GM23338 (cell line): ENCODE measurements at regions not wholly inside any gene's neighbourhood (a gene's known extent, or its start where the extent isn't known, plus 50 kb on each side); places are given as distances from the start of the nearest gene placed in this dataset.

Experiments
- ATAC-seq: fragments of 200-7000 bp; cut with Tn5 transposase; 3 replicates; pipeline ENCODE4 v1.9.1; 2020
- DNase-seq: peaks from one replicate; pipeline ENCODE4 v3.0.0-alpha.2; 2015; ENCODE audit warnings: low spot score
- H2AFZ ChIP-seq: fragments of 200-600 bp; sonication (generic); 2 replicates; pipeline ENCODE4 v1.8.0; 2016; ENCODE audit warnings: antibody characterized with exemption, mild to moderate bottlenecking, moderate library complexity
- H3F3A ChIP-seq: fragments of 200-600 bp; sonication (generic); replicated peaks from 2 replicates; pipeline ENCODE4 v1.8.0; 2017; ENCODE audit warnings: antibody characterized with exemption, mixed run types, low read depth
- H3K27ac ChIP-seq: fragments of 200-600 bp; sonication (generic); 2 replicates; pipeline ENCODE4 v1.6.1; 2016; ENCODE audit warnings: low read depth
- H3K27me3 ChIP-seq: fragments of 200-600 bp; sonication (generic); 2 replicates; pipeline ENCODE4 v1.8.0; 2016; ENCODE audit warnings: mild to moderate bottlenecking, mixed run types, moderate library complexity; ENCODE audit not compliant: insufficient read depth
- H3K36me3 ChIP-seq: fragments of 200-600 bp; sonication (generic); 2 replicates; pipeline ENCODE4 v1.8.0; 2016; ENCODE audit warnings: mild to moderate bottlenecking; ENCODE audit not compliant: insufficient read depth
- H3K4me1 ChIP-seq: fragments of 200-600 bp; sonication (generic); 2 replicates; pipeline ENCODE4 v1.8.0; 2016; ENCODE audit warnings: mild to moderate bottlenecking, moderate library complexity; ENCODE audit not compliant: insufficient read depth
- H3K4me2 ChIP-seq: fragments of 200-600 bp; sonication (generic); 2 replicates; pipeline ENCODE4 v1.7.1; 2017; ENCODE audit warnings: mixed run types
- H3K4me3 ChIP-seq: fragments of 200-600 bp; sonication (generic); 2 replicates; pipeline ENCODE4 v1.6.1; 2016; ENCODE audit warnings: mixed run types
- H3K79me2 ChIP-seq: fragments of 200-600 bp; sonication (generic); replicated peaks from 2 replicates; pipeline ENCODE4 v1.8.0; 2017; ENCODE audit warnings: mild to moderate bottlenecking; ENCODE audit not compliant: insufficient read depth
- H3K9me2 ChIP-seq: fragments of 200-600 bp; sonication (generic); 2 replicates; pipeline ENCODE4 v1.8.0; 2017; ENCODE audit not compliant: insufficient read depth
- H4K20me1 ChIP-seq: fragments of 200-600 bp; sonication (generic); replicated peaks from 2 replicates; pipeline ENCODE4 v1.8.0; 2017; ENCODE audit warnings: mild to moderate bottlenecking; ENCODE audit not compliant: insufficient read depth
- H3K27ac Mint-ChIP-seq: 2 replicates; pipeline ENCODE4 v1.8.0; 2020; ENCODE audit warnings: inconsistent platforms, mild to moderate bottlenecking, moderate library complexity, mixed read lengths
- H3K27me3 Mint-ChIP-seq: 3 replicates; pipeline ENCODE4 v1.8.0; 2022; ENCODE audit warnings: low read depth, mild to moderate bottlenecking, moderate library complexity, mixed read lengths, inconsistent platforms; ENCODE audit not compliant: insufficient read depth, poor library complexity
- H3K36me3 Mint-ChIP-seq: 3 replicates; pipeline ENCODE4 v1.8.0; 2021; ENCODE audit warnings: low read depth, mild to moderate bottlenecking, inconsistent platforms, moderate library complexity, mixed read lengths
- H3K4me1 Mint-ChIP-seq: 3 replicates; pipeline ENCODE4 v1.8.0; 2020; ENCODE audit warnings: mild to moderate bottlenecking, inconsistent platforms, mixed read lengths
- H3K4me3 Mint-ChIP-seq: 3 replicates; pipeline ENCODE4 v1.8.0; 2021; ENCODE audit warnings: moderate library complexity, mild to moderate bottlenecking, inconsistent platforms, mixed read lengths
- H3K9me3 Mint-ChIP-seq: 3 replicates; pipeline ENCODE4 v1.8.0; 2020; ENCODE audit warnings: moderate library complexity, mild to moderate bottlenecking, inconsistent platforms, mixed read lengths
- JUNB ChIP-seq: IDR thresholded peaks from one replicate; pipeline ENCODE4 v1.6.1; 2016; ENCODE audit warnings: antibody characterized with exemption; ENCODE audit not compliant: unreplicated experiment
- NANOG ChIP-seq: IDR thresholded peaks from 2 replicates; pipeline ENCODE4 v1.6.1; 2016; ENCODE audit warnings: antibody characterized with exemption, borderline replicate concordance
- REST ChIP-seq: IDR thresholded peaks from one replicate; pipeline ENCODE4 v1.6.1; 2018; ENCODE audit warnings: antibody characterized with exemption; ENCODE audit not compliant: unreplicated experiment
- ZNF331 ChIP-seq: fragments of 250-450 bp; sonication (Bioruptor Pico); IDR thresholded peaks from 2 replicates; pipeline ENCODE4 v1.5.0; 2020; ENCODE audit warnings: low read depth, mild to moderate bottlenecking, moderate library complexity
- TF ChIP-seq, protein P1 (sequence below): IDR thresholded peaks from 2 replicates; pipeline ENCODE4 v1.6.1; 2016; ENCODE audit warnings: antibody characterized with exemption
- TF ChIP-seq, protein P2 (sequence below): fragments of 250-450 bp; sonication (Bioruptor Pico); IDR thresholded peaks from 2 replicates; pipeline ENCODE4 v1.5.0; 2020; ENCODE audit warnings: mild to moderate bottlenecking, moderate library complexity

DNA sequence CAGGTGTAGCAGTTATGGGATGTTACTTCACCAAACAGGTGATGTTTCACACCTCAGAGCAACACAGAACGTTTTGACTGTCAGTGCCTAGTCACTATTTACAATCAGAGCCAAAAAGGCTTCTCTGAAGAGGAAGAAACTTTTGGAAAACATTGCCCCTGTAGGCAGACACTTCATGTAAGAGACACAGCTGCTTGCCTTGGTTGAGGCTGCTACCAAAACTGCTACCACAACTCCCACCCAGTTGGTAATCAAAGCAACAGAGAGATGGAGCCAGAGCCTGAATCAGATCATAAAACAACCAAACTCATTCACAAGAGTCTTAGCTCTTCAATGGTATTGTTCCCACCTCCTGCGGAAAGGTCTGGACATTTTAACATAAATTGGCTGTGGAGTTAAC, 61.0 kb downstream of the CTSL start (continued):
- no peak for TF ChIP-seq ZNF331
- TF ChIP-seq, protein P1, sequence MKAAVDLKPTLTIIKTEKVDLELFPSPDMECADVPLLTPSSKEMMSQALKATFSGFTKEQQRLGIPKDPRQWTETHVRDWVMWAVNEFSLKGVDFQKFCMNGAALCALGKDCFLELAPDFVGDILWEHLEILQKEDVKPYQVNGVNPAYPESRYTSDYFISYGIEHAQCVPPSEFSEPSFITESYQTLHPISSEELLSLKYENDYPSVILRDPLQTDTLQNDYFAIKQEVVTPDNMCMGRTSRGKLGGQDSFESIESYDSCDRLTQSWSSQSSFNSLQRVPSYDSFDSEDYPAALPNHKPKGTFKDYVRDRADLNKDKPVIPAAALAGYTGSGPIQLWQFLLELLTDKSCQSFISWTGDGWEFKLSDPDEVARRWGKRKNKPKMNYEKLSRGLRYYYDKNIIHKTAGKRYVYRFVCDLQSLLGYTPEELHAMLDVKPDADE, result no peak

GRCh38 chr9:87787735-87788134, 61.8 kb downstream of the CTSL start:
- no peaks in the 10 kb centered on the region for H3K79me2 ChIP-seq
- no peak for DNase-seq
- H2AFZ ChIP-seq, result 0 out of 2 replicates have a peak overlapping the region, but pooled peaks have one; percentile 30
- Mint-ChIP-seq H3K36me3 (no peaks in the 10 kb centered on the region), H3K27me3 (no peaks in the 10 kb centered on the region), H3K9me3 (no peaks in the 10 kb centered on the region), H3K27ac (no peak overlapping the region), H3K4me3 (no peak overlapping the region), H3K4me1 (peaks cover 4% of the 10 kb centered on the region; the same call in 2 of the 3 replicates)
- ATAC-seq, result no peak
- H3K27ac ChIP-seq, result no peak overlapping the region
- peaks cover 17% of the 10 kb centered on the region for H3K9me2 ChIP-seq
- H3F3A ChIP-seq, result no peaks in the 10 kb centered on the region
- no peak overlapping the region for H3K4me3 ChIP-seq
- H3K36me3 ChIP-seq, result no peaks in the 10 kb centered on the region
- H3K4me1 ChIP-seq, result no peaks in the 10 kb centered on the region
- no peaks in the 10 kb centered on the region for H3K27me3 ChIP-seq
- TF ChIP-seq, protein P1, result no peak
- no peak for TF ChIP-seq REST
- no peak for TF ChIP-seq JUNB
- TF ChIP-seq, protein P2, sequence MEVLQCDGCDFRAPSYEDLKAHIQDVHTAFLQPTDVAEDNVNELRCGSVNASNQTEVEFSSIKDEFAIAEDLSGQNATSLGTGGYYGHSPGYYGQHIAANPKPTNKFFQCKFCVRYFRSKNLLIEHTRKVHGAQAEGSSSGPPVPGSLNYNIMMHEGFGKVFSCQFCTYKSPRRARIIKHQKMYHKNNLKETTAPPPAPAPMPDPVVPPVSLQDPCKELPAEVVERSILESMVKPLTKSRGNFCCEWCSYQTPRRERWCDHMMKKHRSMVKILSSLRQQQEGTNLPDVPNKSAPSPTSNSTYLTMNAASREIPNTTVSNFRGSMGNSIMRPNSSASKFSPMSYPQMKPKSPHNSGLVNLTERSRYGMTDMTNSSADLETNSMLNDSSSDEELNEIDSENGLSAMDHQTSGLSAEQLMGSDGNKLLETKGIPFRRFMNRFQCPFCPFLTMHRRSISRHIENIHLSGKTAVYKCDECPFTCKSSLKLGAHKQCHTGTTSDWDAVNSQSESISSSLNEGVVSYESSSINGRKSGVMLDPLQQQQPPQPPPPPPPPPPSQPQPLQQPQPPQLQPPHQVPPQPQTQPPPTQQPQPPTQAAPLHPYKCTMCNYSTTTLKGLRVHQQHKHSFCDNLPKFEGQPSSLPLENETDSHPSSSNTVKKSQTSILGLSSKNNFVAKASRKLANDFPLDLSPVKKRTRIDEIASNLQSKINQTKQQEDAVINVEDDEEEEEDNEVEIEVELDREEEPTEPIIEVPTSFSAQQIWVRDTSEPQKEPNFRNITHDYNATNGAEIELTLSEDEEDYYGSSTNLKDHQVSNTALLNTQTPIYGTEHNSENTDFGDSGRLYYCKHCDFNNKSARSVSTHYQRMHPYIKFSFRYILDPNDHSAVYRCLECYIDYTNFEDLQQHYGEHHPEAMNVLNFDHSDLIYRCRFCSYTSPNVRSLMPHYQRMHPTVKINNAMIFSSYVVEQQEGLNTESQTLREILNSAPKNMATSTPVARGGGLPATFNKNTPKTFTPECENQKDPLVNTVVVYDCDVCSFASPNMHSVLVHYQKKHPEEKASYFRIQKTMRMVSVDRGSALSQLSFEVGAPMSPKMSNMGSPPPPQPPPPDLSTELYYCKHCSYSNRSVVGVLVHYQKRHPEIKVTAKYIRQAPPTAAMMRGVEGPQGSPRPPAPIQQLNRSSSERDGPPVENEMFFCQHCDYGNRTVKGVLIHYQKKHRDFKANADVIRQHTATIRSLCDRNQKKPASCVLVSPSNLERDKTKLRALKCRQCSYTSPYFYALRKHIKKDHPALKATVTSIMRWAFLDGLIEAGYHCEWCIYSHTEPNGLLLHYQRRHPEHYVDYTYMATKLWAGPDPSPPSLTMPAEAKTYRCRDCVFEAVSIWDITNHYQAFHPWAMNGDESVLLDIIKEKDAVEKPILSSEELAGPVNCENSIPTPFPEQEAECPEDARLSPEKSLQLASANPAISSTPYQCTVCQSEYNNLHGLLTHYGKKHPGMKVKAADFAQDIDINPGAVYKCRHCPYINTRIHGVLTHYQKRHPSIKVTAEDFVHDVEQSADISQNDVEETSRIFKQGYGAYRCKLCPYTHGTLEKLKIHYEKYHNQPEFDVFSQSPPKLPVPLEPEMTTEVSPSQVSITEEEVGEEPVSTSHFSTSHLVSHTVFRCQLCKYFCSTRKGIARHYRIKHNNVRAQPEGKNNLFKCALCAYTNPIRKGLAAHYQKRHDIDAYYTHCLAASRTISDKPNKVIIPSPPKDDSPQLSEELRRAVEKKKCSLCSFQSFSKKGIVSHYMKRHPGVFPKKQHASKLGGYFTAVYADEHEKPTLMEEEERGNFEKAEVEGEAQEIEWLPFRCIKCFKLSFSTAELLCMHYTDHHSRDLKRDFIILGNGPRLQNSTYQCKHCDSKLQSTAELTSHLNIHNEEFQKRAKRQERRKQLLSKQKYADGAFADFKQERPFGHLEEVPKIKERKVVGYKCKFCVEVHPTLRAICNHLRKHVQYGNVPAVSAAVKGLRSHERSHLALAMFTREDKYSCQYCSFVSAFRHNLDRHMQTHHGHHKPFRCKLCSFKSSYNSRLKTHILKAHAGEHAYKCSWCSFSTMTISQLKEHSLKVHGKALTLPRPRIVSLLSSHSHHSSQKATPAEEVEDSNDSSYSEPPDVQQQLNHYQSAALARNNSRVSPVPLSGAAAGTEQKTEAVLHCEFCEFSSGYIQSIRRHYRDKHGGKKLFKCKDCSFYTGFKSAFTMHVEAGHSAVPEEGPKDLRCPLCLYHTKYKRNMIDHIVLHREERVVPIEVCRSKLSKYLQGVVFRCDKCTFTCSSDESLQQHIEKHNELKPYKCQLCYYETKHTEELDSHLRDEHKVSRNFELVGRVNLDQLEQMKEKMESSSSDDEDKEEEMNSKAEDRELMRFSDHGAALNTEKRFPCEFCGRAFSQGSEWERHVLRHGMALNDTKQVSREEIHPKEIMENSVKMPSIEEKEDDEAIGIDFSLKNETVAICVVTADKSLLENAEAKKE, result no peak
- TF ChIP-seq NANOG, result no peak
- TF ChIP-seq ZNF331, result no peak
- H3K4me2 ChIP-seq, result no peak overlapping the region
- H4K20me1 ChIP-seq, result no peaks in the 10 kb centered on the region
